IMR-90 (cell line): ENCODE measurements at regions not wholly inside any gene's neighbourhood (a gene's known extent, or its start where the extent isn't known, plus 50 kb on each side); places are given as distances from the start of the nearest gene placed in this dataset.
"Not testable (repeated sequence)": the region's sequence is repeated elsewhere in the genome, so short reads cannot be mapped to it uniquely, and the experiment has no call there.

Experiments
- ATAC-seq: fragments of 200-7000 bp; cut with Tn5 transposase; 2 replicates; pipeline ENCODE4 v1.9.1; 2020; ENCODE audit warnings: low read depth, mild to moderate bottlenecking, moderate library complexity
- BruUV-seq: library from RNA; stranded (reverse); fragments of 400-500 nt; replicated peaks from 2 replicates; lab custom pipeline; 2021; lab: Mats Ljungman, UMichigan
- CTCF ChIA-PET: fragments of 300-600 bp; formaldehyde crosslinking; extraction: SDS; loops from one replicate; lab custom pipeline; 2021; ENCODE audit warnings: antibody characterized with exemption; lab: Yijun Ruan, JAX
- POLR2A ChIA-PET: fragments of 300-600 bp; sonication (Branson Sonifier 250); formaldehyde crosslinking; loops from one replicate; lab custom pipeline; 2022; ENCODE audit warnings: antibody characterized with exemption; ENCODE audit not compliant: unreplicated experiment; lab: Charles Lee
- DNase-seq: peaks from one replicate; pipeline ENCODE4 v3.0.0; 2013
- H2AFZ ChIP-seq: replicated peaks from 2 replicates; pipeline ENCODE3; 2013; ENCODE audit warnings: low read length, mild to moderate bottlenecking; ENCODE audit not compliant: poor library complexity
- H2AK5ac ChIP-seq: 2 replicates; pipeline ENCODE4 v1.6.1; 2013; ENCODE audit warnings: low read depth, low read length, inconsistent platforms
- H2AK9ac ChIP-seq: replicated peaks from 2 replicates; pipeline ENCODE3; 2013; ENCODE audit warnings: mild to moderate bottlenecking, low read depth, low read length, moderate library complexity; ENCODE audit not compliant: poor library complexity
- H2BK120ac ChIP-seq: 2 replicates; pipeline ENCODE4 v1.6.1; 2013; ENCODE audit warnings: low read depth, low read length, inconsistent platforms
- H2BK15ac ChIP-seq: 3 replicates; pipeline ENCODE4 v1.6.1; 2013; ENCODE audit warnings: low read depth, low read length, inconsistent platforms
- H2BK20ac ChIP-seq: 2 replicates; pipeline ENCODE4 v1.6.1; 2013; ENCODE audit warnings: low read depth, mild to moderate bottlenecking, inconsistent platforms, low read length, moderate library complexity
- H2BK5ac ChIP-seq: 2 replicates; pipeline ENCODE4 v1.6.1; 2013; ENCODE audit warnings: mild to moderate bottlenecking, low read depth, low read length, inconsistent platforms; ENCODE audit not compliant: poor library complexity, severe bottlenecking
- H3K14ac ChIP-seq: replicated peaks from 2 replicates; pipeline ENCODE4 v1.6.1; 2013; ENCODE audit warnings: low read depth, low read length, inconsistent platforms
- H3K18ac ChIP-seq: 2 replicates; pipeline ENCODE4 v1.6.1; 2013; ENCODE audit warnings: low read depth, low read length, control low read depth
- H3K23ac ChIP-seq: 2 replicates; pipeline ENCODE4 v1.6.1; 2013; ENCODE audit warnings: low read depth, low read length, inconsistent platforms
- H3K27ac ChIP-seq: 2 replicates; pipeline ENCODE4 v1.5.1; 2013; ENCODE audit warnings: mild to moderate bottlenecking, control low read depth, low read length; ENCODE audit not compliant: insufficient read depth
- H3K27me3 ChIP-seq: 2 replicates; pipeline ENCODE4 v1.6.1; 2013; ENCODE audit warnings: low read length; ENCODE audit not compliant: control insufficient read depth, insufficient read depth
- H3K36me3 ChIP-seq: 2 replicates; pipeline ENCODE4 v1.6.1; 2013; ENCODE audit warnings: low read length, mixed read lengths; ENCODE audit not compliant: control insufficient read depth, insufficient read depth
- H3K4ac ChIP-seq: 2 replicates; pipeline ENCODE4 v1.6.1; 2013; ENCODE audit warnings: low read depth, low read length, inconsistent platforms
- H3K4me1 ChIP-seq: 2 replicates; pipeline ENCODE4 v1.6.1; 2013; ENCODE audit warnings: low read length, mixed read lengths; ENCODE audit not compliant: control insufficient read depth, insufficient read depth
- H3K4me2 ChIP-seq: 2 replicates; pipeline ENCODE4 v1.6.1; 2013; ENCODE audit warnings: low read depth, mild to moderate bottlenecking, control low read depth, low read length, moderate library complexity
- H3K4me3 ChIP-seq: 2 replicates; pipeline ENCODE4 v1.5.1; 2013; ENCODE audit warnings: low read depth, mild to moderate bottlenecking, control low read depth, low read length, moderate library complexity; ENCODE audit not compliant: insufficient read depth
- H3K56ac ChIP-seq: 2 replicates; pipeline ENCODE4 v1.6.1; 2013; ENCODE audit warnings: low read length, inconsistent platforms; ENCODE audit not compliant: insufficient read depth; ENCODE audit errors: extremely low read depth
- H3K79me1 ChIP-seq, 2 experiments: 2 replicates each; pipeline ENCODE4 v1.6.1; 2013; ENCODE audit warnings: low read length in 2 of 2, inconsistent platforms in 1 of 2, low read depth in 1 of 2
- H3K9ac ChIP-seq: 2 replicates; pipeline ENCODE4 v1.6.1; 2013; ENCODE audit warnings: low read depth, low read length, control low read depth
- H3K9me1 ChIP-seq: 2 replicates; pipeline ENCODE4 v1.6.1; 2013; ENCODE audit warnings: low read length, inconsistent platforms; ENCODE audit not compliant: insufficient read depth
- H3K9me3 ChIP-seq: 2 replicates; pipeline ENCODE4 v1.6.1; 2013; ENCODE audit warnings: low read length; ENCODE audit not compliant: control insufficient read depth, insufficient read depth
- H4K20me1 ChIP-seq: 2 replicates; pipeline ENCODE4 v1.6.1; 2013; ENCODE audit warnings: low read length, inconsistent platforms; ENCODE audit not compliant: insufficient read depth
- H4K5ac ChIP-seq: 2 replicates; pipeline ENCODE4 v1.6.1; 2013; ENCODE audit warnings: mild to moderate bottlenecking, low read depth, low read length, control low read depth
- H4K8ac ChIP-seq, 2 experiments: 2 replicates each; pipeline ENCODE4 v1.6.1; 2013; ENCODE audit warnings: low read depth in 2 of 2, low read length in 2 of 2, control low read depth in 1 of 2, inconsistent platforms in 1 of 2
- H4K91ac ChIP-seq: 2 replicates; pipeline ENCODE4 v1.6.1; 2013; ENCODE audit warnings: low read depth, low read length, inconsistent platforms; ENCODE audit not compliant: insufficient read depth
- WGBS, 2 experiments: methylation state at CpG; one replicate each; pipeline versions ENCODE4 v1.1.5 to v1.1.7; 2013; ENCODE audit warnings: missing lambda C conversion rate in 2 of 2; ENCODE audit not compliant: insufficient read length in 1 of 2; ENCODE audit errors: extremely low coverage in 2 of 2; 5-methylcytosine and 5-hydroxymethylcytosine counted together
- dilution Hi-C: fragments of 300-500 bp; cut with HindIII; formaldehyde crosslinking; loops from one replicate; pipeline ENCODE4 v1.14.3; 2018; ENCODE audit warnings: low sequenced_read_pairs; ENCODE audit not compliant: unreplicated experiment
- in situ Hi-C: fragments of 300-500 bp; cut with MboI; formaldehyde crosslinking; loops from 3 replicates; pipeline ENCODE4 v1.14.3; 2019; ENCODE audit warnings: low sequenced_read_pairs, inconsistent platforms, mixed read lengths
- intact Hi-C: fragments of 100-400 bp; cut with micrococcal nuclease; formaldehyde crosslinking; loops from 2 replicates; pipeline ENCODE4 v1.10.0; 2022

- H3K56ac ChIP-seq, H3K79me1 ChIP-seq, H3K9me3 ChIP-seq, H4K5ac ChIP-seq, POLR2A ChIA-PET, in situ Hi-C loops, H3K4me1 ChIP-seq, BruUV-seq, H3K9me1 ChIP-seq, H2BK120ac ChIP-seq, H3K18ac ChIP-seq, ATAC-seq, H2BK5ac ChIP-seq, dilution Hi-C loops, H3K9ac ChIP-seq, H4K20me1 ChIP-seq, DNase-seq, CTCF ChIA-PET, H3K14ac ChIP-seq, H3K4me3 ChIP-seq, H2BK15ac ChIP-seq, H3K4ac ChIP-seq, H2AK9ac ChIP-seq, H2AK5ac ChIP-seq, H2BK20ac ChIP-seq, H4K91ac ChIP-seq, H3K27ac ChIP-seq, intact Hi-C loops, H3K36me3 ChIP-seq, H3K4me2 ChIP-seq, H2AFZ ChIP-seq, H4K8ac ChIP-seq, H3K23ac ChIP-seq: not testable (repeated sequence)
- peaks cover 36% of the 10 kb centered on the region for H3K27me3 ChIP-seq
- no CpG with 5 or more reads among the region's 1 CpG for WGBS, 2 experiments
Measured at GRCh38 chr11:123332577-123332976, 97.5 kb upstream of the GRAMD1B start.
